ENCODE measurements at regions not wholly inside any gene's neighbourhood (a gene's known extent, or its start where the extent isn't known, plus 50 kb on each side); places are given as distances from the start of the nearest gene placed in this dataset.

- no peak for DNase-seq (ENCODE audit: low read depth)
These were observed 171.6 kb upstream of the ZNF507 start for GRCh38 chr19:32173836-32174235.

GRCh38 chr19:32174386-32175113 is 170.9 kb upstream of the ZNF507 start:
- no peak for DNase-seq (ENCODE audit: low read depth)

GRCh38 chr19:32176591-32176990 is 168.8 kb upstream of the ZNF507 start:
- DNase-seq (ENCODE audit: low read depth) = no peak

- DNase-seq (ENCODE audit: low read depth) = no peak
These were observed 167.7 kb upstream of the ZNF507 start for GRCh38 chr19:32177686-32178085.

GRCh38 chr19:32178401-32178800 is 167.0 kb upstream of the ZNF507 start:
- DNase-seq (ENCODE audit: low read depth) = no peak

- DNase-seq (ENCODE audit: low read depth) = no peak
These were observed 166.5 kb upstream of the ZNF507 start for GRCh38 chr19:32178956-32179355.

GRCh38 chr19:32181216-32181920 is 164.0 kb upstream of the ZNF507 start:
- DNase-seq (ENCODE audit: low read depth) = no peak

- DNase-seq (ENCODE audit: low read depth) = no peak
These were observed 158.7 kb upstream of the ZNF507 start for GRCh38 chr19:32186542-32187330.

GRCh38 chr19:32188921-32189320 is 156.5 kb upstream of the ZNF507 start:
- no peak for DNase-seq (ENCODE audit: low read depth)

GRCh38 chr19:32189956-32190706 is 155.3 kb upstream of the ZNF507 start:
- no peak for DNase-seq (ENCODE audit: low read depth)

- no peak for DNase-seq (ENCODE audit: low read depth)
These were observed 153.5 kb upstream of the ZNF507 start for GRCh38 chr19:32191921-32192320.

- no peak for DNase-seq (ENCODE audit: low read depth)
These were observed 149.5 kb upstream of the ZNF507 start for GRCh38 chr19:32195706-32196610.

- no peak for DNase-seq (ENCODE audit: low read depth)
These were observed 148.6 kb upstream of the ZNF507 start for GRCh38 chr19:32196690-32197420.

- DNase-seq (ENCODE audit: low read depth) = no peak
These were observed 147.2 kb upstream of the ZNF507 start for GRCh38 chr19:32197896-32198882.

- DNase-seq (ENCODE audit: low read depth) = no peak
These were observed 145.8 kb upstream of the ZNF507 start for GRCh38 chr19:32199501-32200040.

- DNase-seq (ENCODE audit: low read depth) = no peak
These were observed 144.9 kb upstream of the ZNF507 start for GRCh38 chr19:32200312-32201038.

GRCh38 chr19:32201211-32201610 is 144.2 kb upstream of the ZNF507 start:
- no peak for DNase-seq (ENCODE audit: low read depth)

GRCh38 chr19:32201636-32202051 is 143.8 kb upstream of the ZNF507 start:
- no peak for DNase-seq (ENCODE audit: low read depth)

Measured in activated gamma-delta T cell treated with anti-CD3 and anti-CD28 coated beads, Interleukin-2, amount 50 U/mL, for 16 hours (primary cell).